OCI-LY7 (cell line): ENCODE measurements at regions not wholly inside any gene's neighbourhood (a gene's known extent, or its start where the extent isn't known, plus 50 kb on each side); places are given as distances from the start of the nearest gene placed in this dataset.

Experiments
- BruUV-seq: library from RNA; stranded (reverse); fragments of 400-500 nt; replicated peaks from 2 replicates; lab custom pipeline; 2021; lab: Mats Ljungman, UMichigan
- CTCF ChIA-PET: fragments of 300-600 bp; sonication (Branson Sonifier 250); formaldehyde crosslinking; loops from one replicate; lab custom pipeline; 2022; ENCODE audit warnings: antibody characterized with exemption; ENCODE audit not compliant: unreplicated experiment; lab: Charles Lee
- POLR2A ChIA-PET: fragments of 300-600 bp; sonication (Branson Sonifier 250); formaldehyde crosslinking; loops from one replicate; lab custom pipeline; 2022; ENCODE audit warnings: antibody characterized with exemption; lab: Charles Lee
- DNase-seq: peaks from one replicate; pipeline ENCODE4 v3.0.0-alpha.2; 2015; ENCODE audit warnings: low spot score
- H2AFZ ChIP-seq: fragments of 200-600 bp; sonication (generic), shearing (Covaris generic); 2 replicates; pipeline ENCODE4 v1.6.1; 2014; ENCODE audit warnings: mild to moderate bottlenecking, antibody characterized with exemption, low read length, moderate library complexity
- H3K27ac ChIP-seq: fragments of 200-600 bp; sonication (generic); 2 replicates; pipeline ENCODE4 v1.5.1; 2014; ENCODE audit warnings: mixed run types, low read depth, mild to moderate bottlenecking, moderate library complexity, low read length, inconsistent platforms; ENCODE audit not compliant: poor library complexity, severe bottlenecking
- H3K36me3 ChIP-seq: fragments of 200-600 bp; sonication (generic); 2 replicates; pipeline ENCODE4 v1.6.1; 2014; ENCODE audit warnings: mild to moderate bottlenecking, antibody characterized with exemption, low read length, moderate library complexity, mixed read lengths; ENCODE audit not compliant: insufficient read depth
- H3K4me1 ChIP-seq: fragments of 200-600 bp; sonication (generic); 2 replicates; pipeline ENCODE4 v1.5.1; 2014; ENCODE audit warnings: mild to moderate bottlenecking, low read length; ENCODE audit not compliant: insufficient read depth, poor library complexity, severe bottlenecking
- H3K4me2 ChIP-seq: fragments of 200-600 bp; sonication (generic); 2 replicates; pipeline ENCODE4 v1.6.1; 2014; ENCODE audit warnings: mild to moderate bottlenecking, low read length
- H3K4me3 ChIP-seq: fragments of 200-600 bp; sonication (generic); 2 replicates; pipeline ENCODE4 v1.5.1; 2014; ENCODE audit warnings: mild to moderate bottlenecking, low read depth, low read length; ENCODE audit not compliant: poor library complexity, severe bottlenecking
- H3K79me2 ChIP-seq: fragments of 200-600 bp; sonication (generic); 2 replicates; pipeline ENCODE4 v1.6.1; 2016; ENCODE audit warnings: low read depth, mild to moderate bottlenecking, low read length, moderate library complexity, mixed read lengths; ENCODE audit not compliant: insufficient read depth
- H3K9me2 ChIP-seq: fragments of 200-600 bp; sonication (generic); 2 replicates; pipeline ENCODE4 v1.6.1; 2016; ENCODE audit warnings: mild to moderate bottlenecking, low read length, mixed read lengths; ENCODE audit not compliant: insufficient read depth
- H3K9me3 ChIP-seq: fragments of 200-600 bp; sonication (generic); 2 replicates; pipeline ENCODE4 v1.6.1; 2014; ENCODE audit warnings: mild to moderate bottlenecking, mixed run types, low read length, mixed read lengths
- H4K20me1 ChIP-seq: fragments of 200-600 bp; sonication (generic); 2 replicates; pipeline ENCODE4 v1.6.1; 2014; ENCODE audit warnings: mild to moderate bottlenecking, antibody characterized with exemption, low read length, moderate library complexity, mixed read lengths; ENCODE audit not compliant: insufficient read depth
- CTCF ChIP-seq: fragments of 200-600 bp; sonication (generic); conservative IDR thresholded peaks from 2 replicates; pipeline ENCODE4 v1.5.1; 2014; ENCODE audit warnings: mild to moderate bottlenecking, antibody characterized with exemption, low read length, moderate library complexity, mixed read lengths
- EZH2phosphoT487 ChIP-seq: fragments of 200-600 bp; sonication (generic); IDR thresholded peaks from 2 replicates; pipeline ENCODE4 v1.6.1; 2018; ENCODE audit warnings: low read depth, borderline replicate concordance, mild to moderate bottlenecking, mixed run types, antibody characterized with exemption, low read length, moderate library complexity, mixed read lengths
- intact Hi-C: fragments of 100-400 bp; cut with micrococcal nuclease; formaldehyde crosslinking; loops from one replicate; pipeline ENCODE4 v1.10.0; 2022; ENCODE audit not compliant: unreplicated experiment

GRCh38 chr6:167676666-167677421 lies 149.9 kb upstream of the AFDN start:
- DNase-seq, result no peak
- H3K9me2 ChIP-seq, result no peaks in the 10 kb centered on the region
- intact Hi-C loops, result no loop called here
- no peaks in the 10 kb centered on the region for H3K79me2 ChIP-seq
- no peak overlapping the region for H3K4me3 ChIP-seq
- POLR2A ChIA-PET, result no interaction called here
- no peaks in the 10 kb centered on the region for H4K20me1 ChIP-seq
- BruUV-seq, result no TSS peak
- no peak overlapping the region for H3K4me2 ChIP-seq
- no peaks in the 10 kb centered on the region for H3K9me3 ChIP-seq
- no peaks in the 10 kb centered on the region for H3K36me3 ChIP-seq
- no peak overlapping the region for H3K27ac ChIP-seq
- no peaks in the 10 kb centered on the region for H3K4me1 ChIP-seq
- CTCF ChIA-PET, result no interaction called here
- H2AFZ ChIP-seq, result no peak overlapping the region
- TF ChIP-seq EZH2phosphoT487 (no peak), CTCF (no peak)

GRCh38 chr6:167677422-167677789 lies 149.3 kb upstream of the AFDN start:
- Histone ChIP-seq H3K9me3 (no peaks in the 10 kb centered on the region), H3K4me2 (no peak overlapping the region), H3K4me1 (no peaks in the 10 kb centered on the region), H3K27ac (no peak overlapping the region), H3K4me3 (no peak overlapping the region), H2AFZ (no peak overlapping the region), H4K20me1 (no peaks in the 10 kb centered on the region), H3K79me2 (no peaks in the 10 kb centered on the region), H3K36me3 (no peaks in the 10 kb centered on the region), H3K9me2 (no peaks in the 10 kb centered on the region)
- TF ChIP-seq CTCF, result no peak
- TF ChIP-seq EZH2phosphoT487, result no peak
- BruUV-seq, result no TSS peak
- DNase-seq, result no peak
- intact Hi-C loops, result no loop called here
- POLR2A ChIA-PET, result no interaction called here
- CTCF ChIA-PET, result no interaction called here
